Fibroblast of skin of right biceps (primary cell): ENCODE measurements at regions not wholly inside any gene's neighbourhood (a gene's known extent, or its start where the extent isn't known, plus 50 kb on each side); places are given as distances from the start of the nearest gene placed in this dataset.
"Not testable (repeated sequence)": the region's sequence is repeated elsewhere in the genome, so short reads cannot be mapped to it uniquely, and the experiment has no call there.

Source experiments
- DNase-seq: peaks from one replicate; pipeline ENCODE4 v3.0.0-alpha.2; 2013

- no peak for DNase-seq
Measured at GRCh38 chr6:150684161-150684560, 84.5 kb downstream of the PLEKHG1 start.

GRCh38 chr6:150684714-150685459, 85.2 kb downstream of the PLEKHG1 start:
- DNase-seq, result no peak

GRCh38 chr6:150685860-150686259, 86.2 kb downstream of the PLEKHG1 start:
- DNase-seq, result peak; percentile 14

- no peak for DNase-seq
Measured at GRCh38 chr6:150686566-150686965, 86.9 kb downstream of the PLEKHG1 start.

- no peak for DNase-seq
Measured at GRCh38 chr6:150687508-150687907, 87.8 kb downstream of the PLEKHG1 start.

- DNase-seq, result no peak
Measured at GRCh38 chr6:150689900-150690590, 90.4 kb downstream of the PLEKHG1 start.

GRCh38 chr6:150690681-150691080, 91.0 kb downstream of the PLEKHG1 start:
- DNase-seq, result no peak

GRCh38 chr6:150691463-150691862, 91.8 kb downstream of the PLEKHG1 start:
- peak; percentile 37 for DNase-seq

- no peak for DNase-seq
Measured at GRCh38 chr6:150692604-150693003, 92.9 kb downstream of the PLEKHG1 start.

GRCh38 chr6:150694889-150695288, 95.2 kb downstream of the PLEKHG1 start:
- no peak for DNase-seq

GRCh38 chr6:150695652-150696051, 96.0 kb downstream of the PLEKHG1 start:
- peak; percentile 32 for DNase-seq

GRCh38 chr6:150696190-150696589, 96.5 kb downstream of the PLEKHG1 start:
- peak; percentile 30 for DNase-seq

- DNase-seq, result not testable (repeated sequence)
Measured at GRCh38 chr6:150696918-150697317, 97.2 kb downstream of the PLEKHG1 start.

- DNase-seq, result no peak
Measured at GRCh38 chr6:150697515-150697914, 97.8 kb downstream of the PLEKHG1 start.

- no peak for DNase-seq
Measured at GRCh38 chr6:150698391-150698790, 98.7 kb downstream of the PLEKHG1 start.

GRCh38 chr6:150702675-150703074, 103.0 kb downstream of the PLEKHG1 start:
- DNase-seq, result no peak

GRCh38 chr6:150704447-150705192, 104.9 kb downstream of the PLEKHG1 start:
- DNase-seq, result no peak

GRCh38 chr6:150705392-150705791, 105.7 kb downstream of the PLEKHG1 start:
- no peak for DNase-seq

GRCh38 chr6:150710236-150710635, 110.6 kb downstream of the PLEKHG1 start:
- no peak for DNase-seq

- no peak for DNase-seq
Measured at GRCh38 chr6:150711061-150711460, 111.4 kb downstream of the PLEKHG1 start.

GRCh38 chr6:150711584-150712504, 112.2 kb downstream of the PLEKHG1 start:
- DNase-seq, result peak; percentile 14

GRCh38 chr6:150712505-150713252, 113.0 kb downstream of the PLEKHG1 start:
- DNase-seq, result no peak
